Cardiac fibroblast (primary cell): ENCODE measurements at regions not wholly inside any gene's neighbourhood (a gene's known extent, or its start where the extent isn't known, plus 50 kb on each side); places are given as distances from the start of the nearest gene placed in this dataset.

Experiments used
- DNase-seq, 2 donors: peaks; one replicate each; pipeline versions ENCODE4 v3.0.0 to v3.0.0-alpha.2; 2010; ENCODE audit warnings: low read depth in 2 of 2
- H3K4me3 ChIP-seq, 2 donors: replicated peaks in 1 of 2; 1 replicate in 1 of 2; 2 replicates in 1 of 2; pipeline ENCODE4 v1.5.1; 2011; ENCODE audit warnings: low read depth in 2 of 2, low read length in 2 of 2, mild to moderate bottlenecking in 2 of 2, moderate library complexity in 1 of 2
- TF ChIP-seq, protein P1 (sequence below): IDR thresholded peaks from one replicate; pipeline ENCODE4 v1.5.1; 2011; ENCODE audit warnings: low read depth, mild to moderate bottlenecking, low read length, inconsistent platforms

DNA sequence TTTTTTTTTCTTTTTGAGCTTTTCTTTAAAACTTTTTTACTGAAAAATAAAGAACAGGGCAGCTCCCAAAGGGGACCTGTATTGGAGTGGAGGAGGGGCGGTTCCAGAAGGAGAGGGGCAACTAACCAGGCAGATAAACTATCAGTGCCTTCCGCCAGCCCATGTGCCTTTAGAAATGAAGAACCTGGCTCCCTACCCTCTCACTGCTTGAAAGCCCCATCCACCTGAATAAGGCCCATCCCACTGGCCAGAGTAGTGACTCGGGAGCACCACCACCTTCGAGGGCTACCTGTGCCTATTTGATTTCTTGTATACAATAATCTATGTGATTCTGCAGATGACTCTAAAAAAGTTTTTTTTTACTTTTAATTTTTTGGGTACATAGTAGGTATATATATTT lies 276.7 kb downstream of the PSAT1 start:
- H3K4me3 ChIP-seq, result no peak overlapping the region
- no peak for DNase-seq
- TF ChIP-seq, protein P1, sequence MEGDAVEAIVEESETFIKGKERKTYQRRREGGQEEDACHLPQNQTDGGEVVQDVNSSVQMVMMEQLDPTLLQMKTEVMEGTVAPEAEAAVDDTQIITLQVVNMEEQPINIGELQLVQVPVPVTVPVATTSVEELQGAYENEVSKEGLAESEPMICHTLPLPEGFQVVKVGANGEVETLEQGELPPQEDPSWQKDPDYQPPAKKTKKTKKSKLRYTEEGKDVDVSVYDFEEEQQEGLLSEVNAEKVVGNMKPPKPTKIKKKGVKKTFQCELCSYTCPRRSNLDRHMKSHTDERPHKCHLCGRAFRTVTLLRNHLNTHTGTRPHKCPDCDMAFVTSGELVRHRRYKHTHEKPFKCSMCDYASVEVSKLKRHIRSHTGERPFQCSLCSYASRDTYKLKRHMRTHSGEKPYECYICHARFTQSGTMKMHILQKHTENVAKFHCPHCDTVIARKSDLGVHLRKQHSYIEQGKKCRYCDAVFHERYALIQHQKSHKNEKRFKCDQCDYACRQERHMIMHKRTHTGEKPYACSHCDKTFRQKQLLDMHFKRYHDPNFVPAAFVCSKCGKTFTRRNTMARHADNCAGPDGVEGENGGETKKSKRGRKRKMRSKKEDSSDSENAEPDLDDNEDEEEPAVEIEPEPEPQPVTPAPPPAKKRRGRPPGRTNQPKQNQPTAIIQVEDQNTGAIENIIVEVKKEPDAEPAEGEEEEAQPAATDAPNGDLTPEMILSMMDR, result no peak

DNA sequence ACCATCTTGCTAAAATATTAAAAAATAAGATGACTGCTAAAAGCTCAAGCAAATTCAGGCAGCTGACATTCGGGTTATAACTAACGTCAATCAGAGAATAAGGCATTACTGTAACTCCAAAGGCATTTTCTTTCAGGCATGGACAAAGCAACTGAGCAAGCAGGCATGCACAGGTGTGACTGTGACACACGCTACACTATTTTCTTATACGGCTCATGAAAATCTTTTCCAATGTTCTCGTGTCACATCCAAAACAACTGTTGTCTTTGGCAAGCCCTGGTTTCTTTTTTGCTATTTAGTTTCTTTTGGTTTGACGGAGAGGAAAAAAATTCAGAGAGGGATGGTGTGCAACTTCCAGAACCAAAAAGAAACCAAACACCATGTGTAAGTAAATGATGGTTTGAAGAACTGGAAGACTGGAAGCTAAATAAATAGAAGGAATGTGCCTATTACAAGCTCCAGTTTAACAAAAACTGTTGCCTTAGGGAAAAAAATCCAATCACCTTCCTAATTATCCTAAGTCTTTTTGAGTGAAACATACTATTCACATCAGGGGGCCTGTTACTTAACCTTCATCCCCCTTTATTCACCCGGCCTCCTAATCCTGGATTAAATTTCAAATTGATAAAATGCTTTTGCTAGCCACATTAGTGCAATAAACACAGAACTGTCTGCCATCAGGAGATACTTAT lies 277.6 kb downstream of the PSAT1 start:
- H3K4me3 ChIP-seq, result no peak overlapping the region
- TF ChIP-seq, protein P1, result no peak
- peak in 1 of 2 donors; percentile 13 for DNase-seq

DNA sequence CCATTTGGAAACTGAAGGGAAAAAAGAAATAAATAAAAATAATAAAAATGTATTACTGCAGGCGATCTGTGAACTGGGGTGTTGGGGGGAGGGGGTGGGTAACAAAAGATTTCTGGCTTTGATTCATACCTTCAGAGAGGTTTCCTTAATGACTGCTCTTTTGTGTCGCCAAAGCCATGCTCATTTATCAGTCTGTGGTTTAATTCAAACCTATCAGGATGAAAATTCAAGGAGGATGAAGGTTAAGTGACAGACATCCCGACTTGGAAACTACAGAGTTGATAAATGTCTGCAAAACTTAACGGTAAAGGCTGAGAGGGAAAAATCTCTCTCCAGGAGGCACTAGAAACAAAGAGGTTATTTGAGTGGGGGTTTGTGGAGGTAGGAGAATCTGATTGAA lies 278.2 kb downstream of the PSAT1 start:
- no peak for DNase-seq

DNA sequence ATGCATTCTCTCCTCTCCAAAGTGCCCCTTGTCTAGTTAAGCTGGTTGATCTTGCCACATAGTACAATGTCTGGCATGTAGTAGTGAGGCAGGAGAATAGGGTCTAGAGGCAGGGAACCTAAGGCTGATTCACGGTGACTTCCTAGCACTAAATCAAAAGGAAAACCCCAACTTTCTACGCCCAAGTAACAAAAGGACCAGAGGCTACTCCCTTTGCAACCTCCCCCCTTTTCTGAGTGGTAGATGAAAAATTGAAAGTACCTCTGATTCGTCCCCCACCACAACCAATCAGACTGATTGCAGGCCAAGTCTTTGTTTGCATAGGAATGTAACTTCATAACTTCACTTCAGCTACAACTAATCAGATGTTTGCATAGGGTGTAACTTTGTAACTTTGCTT lies 278.8 kb downstream of the PSAT1 start:
- TF ChIP-seq, protein P1, result no peak
- no peak for DNase-seq
- H3K4me3 ChIP-seq, result no peak overlapping the region

More for the DNA sequence above, 278.2 kb downstream of the PSAT1 start:
- H3K4me3 ChIP-seq, result no peak overlapping the region
- TF ChIP-seq, protein P1, result no peak

DNA sequence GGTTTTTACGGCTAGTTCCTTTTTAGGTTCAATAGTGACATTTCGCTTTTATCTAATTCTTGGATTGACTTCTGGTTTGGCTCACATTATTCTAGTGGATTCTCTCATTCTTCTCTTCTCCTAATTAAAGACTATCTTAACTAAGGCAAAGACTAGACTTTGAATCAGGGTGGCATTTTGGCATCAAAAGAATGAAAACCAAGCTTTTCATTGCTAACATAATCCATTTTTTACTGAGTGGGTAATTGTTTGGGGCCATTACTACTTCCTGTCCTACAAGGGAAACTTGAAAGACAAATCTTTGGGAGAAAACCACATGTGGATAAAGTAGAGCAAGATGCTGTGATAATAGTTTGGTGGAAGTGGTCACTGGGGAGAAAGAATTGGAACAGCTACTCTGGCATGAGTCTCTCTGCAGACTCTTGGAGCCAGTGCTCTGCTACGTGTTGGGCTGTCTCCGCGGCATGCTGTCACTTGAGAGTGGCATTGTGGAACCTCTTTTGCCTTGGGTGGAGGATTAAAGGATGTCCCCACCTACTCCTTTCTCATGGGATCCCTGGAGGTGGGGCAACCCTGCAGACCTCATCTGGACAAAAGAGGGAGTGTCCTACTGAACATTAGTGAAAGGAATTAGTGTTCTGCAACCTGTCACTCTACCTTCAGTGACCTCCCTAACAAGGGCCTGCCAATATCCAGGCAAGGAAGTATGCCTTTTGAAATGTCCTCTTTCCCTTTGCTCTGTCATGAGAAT lies 280.4 kb downstream of the PSAT1 start:
- TF ChIP-seq, protein P1, result no peak
- DNase-seq, result no peak
- H3K4me3 ChIP-seq, result no peak overlapping the region

DNA sequence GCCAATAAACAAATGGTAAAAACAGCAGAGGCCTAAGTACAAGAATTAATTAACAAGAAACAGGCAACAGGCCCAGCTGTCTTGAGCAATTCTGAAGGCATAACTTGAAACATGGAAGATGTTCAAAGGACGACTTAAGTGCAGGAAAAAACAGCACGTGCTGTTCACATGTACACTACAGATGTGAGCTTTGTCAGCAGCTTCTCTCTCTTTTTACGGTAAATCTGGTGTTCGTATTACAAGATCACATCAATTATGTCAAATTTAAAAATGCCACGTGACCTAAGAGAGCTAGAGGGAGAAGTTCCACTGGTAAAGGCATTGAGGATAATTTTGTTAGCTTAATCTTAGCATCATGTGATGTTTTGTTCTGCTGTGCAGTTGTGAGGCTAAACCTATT lies 281.1 kb downstream of the PSAT1 start:
- DNase-seq, result no peak
- no peak overlapping the region for H3K4me3 ChIP-seq
- TF ChIP-seq, protein P1, result no peak
